Esophagus squamous epithelium (tissue), 4 donors: ENCODE measurements at regions not wholly inside any gene's neighbourhood (a gene's known extent, or its start where the extent isn't known, plus 50 kb on each side); places are given as distances from the start of the nearest gene placed in this dataset.

Source experiments
- POLR2A ChIP-seq, 4 donors: fragments of 450-650 bp; IDR thresholded peaks; one replicate each; pipeline ENCODE4 v1.6.1; 2017; ENCODE audit warnings: antibody characterized with exemption in 4 of 4, mild to moderate bottlenecking in 4 of 4, moderate library complexity in 3 of 4
- TF ChIP-seq, protein P1 (sequence below), 6 experiments: fragments of 450-650 bp in 4 of 6; fragments of 200-600 bp in 2 of 6; sonication (generic) in 2 of 6; IDR thresholded peaks; one replicate each; pipeline ENCODE4 v1.5.1; 2016 to 2019; ENCODE audit warnings: antibody characterized with exemption in 6 of 6, mild to moderate bottlenecking in 4 of 6, moderate library complexity in 4 of 6

DNA sequence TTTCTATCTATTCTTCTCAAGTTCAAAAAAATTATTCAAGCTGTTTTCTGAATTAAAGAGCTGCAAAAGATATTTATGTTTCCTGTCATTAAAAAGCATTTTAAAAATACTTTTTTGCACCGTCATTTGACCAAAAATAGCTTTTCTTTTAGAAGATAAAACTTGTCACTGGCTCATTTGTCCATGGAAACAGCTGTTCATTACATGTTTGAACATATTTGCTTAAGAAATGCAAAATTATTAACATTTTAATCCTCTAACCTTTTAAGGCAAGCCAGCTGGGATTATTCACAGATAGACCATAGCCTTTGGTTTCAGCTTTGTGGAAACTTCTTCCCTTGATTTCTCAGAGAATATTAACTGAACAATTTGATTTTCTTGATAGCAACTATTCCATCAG is 393.9 kb downstream of the TUSC1 start:
- TF ChIP-seq, protein P1, sequence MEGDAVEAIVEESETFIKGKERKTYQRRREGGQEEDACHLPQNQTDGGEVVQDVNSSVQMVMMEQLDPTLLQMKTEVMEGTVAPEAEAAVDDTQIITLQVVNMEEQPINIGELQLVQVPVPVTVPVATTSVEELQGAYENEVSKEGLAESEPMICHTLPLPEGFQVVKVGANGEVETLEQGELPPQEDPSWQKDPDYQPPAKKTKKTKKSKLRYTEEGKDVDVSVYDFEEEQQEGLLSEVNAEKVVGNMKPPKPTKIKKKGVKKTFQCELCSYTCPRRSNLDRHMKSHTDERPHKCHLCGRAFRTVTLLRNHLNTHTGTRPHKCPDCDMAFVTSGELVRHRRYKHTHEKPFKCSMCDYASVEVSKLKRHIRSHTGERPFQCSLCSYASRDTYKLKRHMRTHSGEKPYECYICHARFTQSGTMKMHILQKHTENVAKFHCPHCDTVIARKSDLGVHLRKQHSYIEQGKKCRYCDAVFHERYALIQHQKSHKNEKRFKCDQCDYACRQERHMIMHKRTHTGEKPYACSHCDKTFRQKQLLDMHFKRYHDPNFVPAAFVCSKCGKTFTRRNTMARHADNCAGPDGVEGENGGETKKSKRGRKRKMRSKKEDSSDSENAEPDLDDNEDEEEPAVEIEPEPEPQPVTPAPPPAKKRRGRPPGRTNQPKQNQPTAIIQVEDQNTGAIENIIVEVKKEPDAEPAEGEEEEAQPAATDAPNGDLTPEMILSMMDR (IDR thresholded peaks at IDR 0.05) = no peak
- TF ChIP-seq POLR2A (IDR thresholded peaks at IDR 0.05) = no peak
